Thyroid gland (tissue), 4 donors: ENCODE measurements at regions not wholly inside any gene's neighbourhood (a gene's known extent, or its start where the extent isn't known, plus 50 kb on each side); places are given as distances from the start of the nearest gene placed in this dataset.
A peak's percentile ranks its signal among the peaks of the same experiment; 100 is the strongest.

Experiments used
- POLR2A ChIP-seq, 2 donors: fragments of 450-650 bp; IDR thresholded peaks; one replicate each; pipeline ENCODE4 v1.6.1; 2017; ENCODE audit warnings: antibody characterized with exemption in 2 of 2, mild to moderate bottlenecking in 2 of 2, moderate library complexity in 1 of 2
- TF ChIP-seq, protein P1 (sequence below), 6 experiments: fragments of 200-600 bp in 3 of 6; fragments of 450-650 bp in 3 of 6; sonication (generic) in 3 of 6; IDR thresholded peaks; one replicate each; pipeline ENCODE4 v1.5.1; 2016 to 2019; ENCODE audit warnings: antibody characterized with exemption in 6 of 6, mild to moderate bottlenecking in 2 of 6, inconsistent platforms in 1 of 6, moderate library complexity in 1 of 6

DNA sequence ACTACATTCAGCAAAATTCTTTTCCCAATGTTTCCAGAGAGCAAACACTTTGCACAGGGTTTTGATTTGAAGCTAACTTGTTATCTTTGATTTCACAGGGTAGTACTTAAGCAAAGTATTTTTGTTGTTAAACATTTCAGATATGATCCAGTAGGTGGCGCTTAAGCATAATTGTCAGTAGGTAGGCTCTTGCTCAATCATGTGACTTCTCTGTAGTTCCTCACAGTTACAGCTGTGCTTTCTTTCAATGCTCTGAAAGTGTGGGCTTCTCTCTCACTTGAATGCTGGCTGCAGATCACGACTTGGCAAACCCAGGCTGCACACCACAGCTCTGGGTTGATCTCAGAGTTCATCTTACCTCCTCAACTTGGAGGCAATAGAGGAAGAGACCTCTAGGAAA, 1016.5 kb downstream of the SH3BGRL start:
- TF ChIP-seq, protein P1, sequence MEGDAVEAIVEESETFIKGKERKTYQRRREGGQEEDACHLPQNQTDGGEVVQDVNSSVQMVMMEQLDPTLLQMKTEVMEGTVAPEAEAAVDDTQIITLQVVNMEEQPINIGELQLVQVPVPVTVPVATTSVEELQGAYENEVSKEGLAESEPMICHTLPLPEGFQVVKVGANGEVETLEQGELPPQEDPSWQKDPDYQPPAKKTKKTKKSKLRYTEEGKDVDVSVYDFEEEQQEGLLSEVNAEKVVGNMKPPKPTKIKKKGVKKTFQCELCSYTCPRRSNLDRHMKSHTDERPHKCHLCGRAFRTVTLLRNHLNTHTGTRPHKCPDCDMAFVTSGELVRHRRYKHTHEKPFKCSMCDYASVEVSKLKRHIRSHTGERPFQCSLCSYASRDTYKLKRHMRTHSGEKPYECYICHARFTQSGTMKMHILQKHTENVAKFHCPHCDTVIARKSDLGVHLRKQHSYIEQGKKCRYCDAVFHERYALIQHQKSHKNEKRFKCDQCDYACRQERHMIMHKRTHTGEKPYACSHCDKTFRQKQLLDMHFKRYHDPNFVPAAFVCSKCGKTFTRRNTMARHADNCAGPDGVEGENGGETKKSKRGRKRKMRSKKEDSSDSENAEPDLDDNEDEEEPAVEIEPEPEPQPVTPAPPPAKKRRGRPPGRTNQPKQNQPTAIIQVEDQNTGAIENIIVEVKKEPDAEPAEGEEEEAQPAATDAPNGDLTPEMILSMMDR (IDR thresholded peaks at IDR 0.05): peak in 4 of 6 experiments; percentile 28 to 46 (median 36)
- TF ChIP-seq POLR2A (IDR thresholded peaks at IDR 0.05): no peak
